Epithelial cell of prostate (primary cell): ENCODE measurements at regions not wholly inside any gene's neighbourhood (a gene's known extent, or its start where the extent isn't known, plus 50 kb on each side); places are given as distances from the start of the nearest gene placed in this dataset.

Experiments
- DNase-seq: peaks from one replicate; pipeline ENCODE4 v3.0.0-alpha.2; 2011; ENCODE audit warnings: low read depth, low spot score
- H3K27ac ChIP-seq: fragments of 450-650 bp; 2 replicates; pipeline ENCODE4 v1.5.1; 2017; ENCODE audit warnings: mild to moderate bottlenecking

DNA sequence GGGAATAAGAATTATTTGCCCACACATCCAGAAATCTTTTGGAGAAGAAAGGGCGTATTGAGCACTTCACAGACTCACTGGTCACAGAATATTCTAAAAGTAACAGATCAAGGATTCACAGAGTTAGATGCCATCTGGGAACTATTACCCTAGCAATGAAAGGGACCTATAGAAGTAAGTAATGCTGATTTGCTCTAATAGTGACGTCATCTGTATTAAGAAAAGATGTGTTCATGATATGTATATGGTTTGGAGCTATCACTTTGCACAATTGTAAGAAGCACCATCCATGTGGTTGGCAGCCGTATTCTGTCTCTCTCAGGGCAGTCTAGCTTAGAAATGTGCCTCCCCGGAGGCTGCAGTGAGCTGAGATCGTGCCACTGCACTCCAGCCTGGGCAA is 52.8 kb upstream of the SV2C start:
- DNase-seq: no peak
- no peak overlapping the region for H3K27ac ChIP-seq

DNA sequence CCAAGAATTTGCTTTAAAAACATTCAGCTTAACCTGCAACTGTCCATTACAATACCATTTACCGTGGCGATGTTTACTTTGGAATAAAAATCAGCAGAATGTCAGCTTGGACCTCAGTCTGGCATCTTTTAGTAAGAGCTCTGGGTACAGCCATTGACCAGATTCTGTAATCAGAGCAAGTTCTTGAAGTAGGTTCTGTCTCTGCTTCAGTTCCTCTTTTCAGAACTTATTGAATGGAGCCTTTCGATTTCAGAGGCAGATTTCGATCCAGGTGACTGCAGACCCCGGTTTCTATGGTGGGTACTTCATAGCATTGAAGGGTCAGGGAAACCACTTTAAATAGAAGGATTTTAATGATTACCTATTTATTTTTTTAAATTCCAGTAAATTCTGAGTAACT is 53.4 kb upstream of the SV2C start:
- no peak overlapping the region for H3K27ac ChIP-seq

DNA sequence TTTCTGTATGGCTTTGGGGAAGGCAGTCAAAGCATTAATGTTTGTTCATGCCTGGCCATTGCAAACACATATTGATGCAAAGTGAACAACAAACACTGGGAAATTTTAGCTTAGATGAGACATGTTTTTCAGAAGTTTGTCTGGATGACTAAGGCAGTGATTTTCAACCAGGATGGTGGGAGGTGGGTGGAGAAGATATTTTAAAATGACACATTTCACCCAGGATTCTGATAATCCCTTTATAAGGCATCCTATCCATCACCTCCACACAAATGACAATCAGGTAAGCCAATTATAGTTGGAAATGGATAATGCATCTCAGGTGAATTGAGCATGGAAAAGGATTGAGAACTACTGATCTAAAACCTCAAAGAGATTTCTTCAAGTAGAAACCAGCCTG is 57.4 kb upstream of the SV2C start:
- DNase-seq: no peak
- no peak overlapping the region for H3K27ac ChIP-seq

More for the DNA sequence above, 53.4 kb upstream of the SV2C start:
- no peak for DNase-seq

DNA sequence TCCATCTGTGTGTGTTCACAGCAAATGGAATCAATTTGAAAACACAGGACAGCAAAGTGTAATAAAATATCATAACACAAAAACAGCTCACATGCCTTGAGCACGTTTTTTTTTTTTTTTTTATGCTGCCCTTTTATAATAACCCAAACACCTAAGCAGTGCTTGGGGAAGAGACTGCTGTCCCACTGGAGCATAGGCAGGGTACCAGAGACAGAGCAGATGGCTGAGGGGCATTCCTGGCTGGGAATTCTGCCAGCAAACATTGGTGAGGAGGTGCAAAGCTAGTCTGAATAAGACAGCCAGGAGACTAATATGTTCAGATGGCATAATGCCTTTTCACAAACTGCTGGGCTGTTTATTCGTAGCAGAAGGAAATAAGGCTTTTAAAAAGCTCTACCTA is 58.1 kb upstream of the SV2C start:
- DNase-seq: no peak
- H3K27ac ChIP-seq: no peak overlapping the region

DNA sequence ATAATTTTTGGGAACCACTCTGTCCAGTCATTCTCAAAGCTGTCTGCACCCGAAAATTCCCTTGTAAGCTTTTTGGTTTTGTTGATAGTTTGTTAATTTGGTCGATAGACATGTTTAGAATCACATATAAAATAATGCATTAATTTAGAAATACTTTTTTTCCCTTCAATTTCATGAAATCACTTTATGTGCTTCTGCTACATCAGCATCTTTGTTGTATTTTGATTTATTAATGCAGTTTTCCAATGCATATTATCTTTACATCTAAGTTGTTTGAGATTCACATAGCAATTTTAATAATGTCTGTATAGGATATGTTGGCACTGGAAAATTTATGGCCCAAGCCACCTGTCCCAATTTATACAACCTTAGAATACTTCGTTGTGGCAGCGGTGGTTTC is 60.6 kb upstream of the SV2C start:
- H3K27ac ChIP-seq: no peak overlapping the region
- DNase-seq: no peak

DNA sequence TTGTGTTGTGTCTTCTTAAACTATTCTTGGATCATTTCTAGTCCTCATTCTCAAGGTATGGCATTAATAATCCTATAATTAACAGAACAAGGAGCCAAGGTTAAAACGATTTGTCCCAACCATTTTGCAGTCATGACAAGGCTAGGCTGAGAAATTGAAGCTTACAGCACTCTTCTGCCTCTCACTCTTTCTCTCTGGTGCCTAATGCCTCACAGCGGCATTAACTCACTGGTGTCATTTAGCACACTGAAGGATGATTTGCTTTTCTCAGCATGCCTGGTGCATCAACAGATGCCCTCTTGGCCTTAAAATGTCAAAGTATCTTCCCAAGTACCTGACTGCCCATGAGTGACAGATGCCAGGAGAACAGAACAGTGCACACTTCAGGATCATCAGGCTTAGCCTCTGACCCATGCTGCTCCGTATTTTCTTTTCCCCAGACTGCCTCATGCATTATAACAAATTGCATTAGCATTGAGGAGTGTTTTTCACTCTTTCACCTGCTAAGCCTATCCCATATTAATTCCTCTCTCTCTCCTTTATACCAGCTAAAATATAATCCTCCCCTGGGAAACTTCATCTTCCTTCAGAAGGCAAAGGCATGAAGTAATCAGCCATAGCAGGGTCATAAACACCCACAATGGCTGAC is 61.1 kb upstream of the SV2C start:
- H3K27ac ChIP-seq: no peak overlapping the region
- DNase-seq: no peak

DNA sequence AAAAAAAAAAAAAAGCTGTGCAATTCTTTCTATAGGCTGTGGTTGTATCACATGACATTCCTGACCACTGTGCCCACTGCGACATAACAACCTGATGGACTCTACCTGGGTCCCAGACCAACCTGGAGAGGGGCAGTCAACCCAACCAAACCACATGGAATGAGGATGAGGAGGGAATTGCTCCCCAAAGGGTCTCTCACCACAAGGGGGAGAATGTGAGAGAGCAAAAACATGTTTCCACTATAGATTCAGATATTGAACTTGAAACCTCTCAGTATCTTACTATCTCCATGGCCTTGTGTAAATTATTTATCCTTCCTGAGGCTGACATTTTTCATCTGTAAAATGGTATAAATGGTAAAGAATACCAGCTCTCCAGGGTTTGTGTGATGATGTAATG is 66.9 kb upstream of the SV2C start:
- DNase-seq: no peak

DNA sequence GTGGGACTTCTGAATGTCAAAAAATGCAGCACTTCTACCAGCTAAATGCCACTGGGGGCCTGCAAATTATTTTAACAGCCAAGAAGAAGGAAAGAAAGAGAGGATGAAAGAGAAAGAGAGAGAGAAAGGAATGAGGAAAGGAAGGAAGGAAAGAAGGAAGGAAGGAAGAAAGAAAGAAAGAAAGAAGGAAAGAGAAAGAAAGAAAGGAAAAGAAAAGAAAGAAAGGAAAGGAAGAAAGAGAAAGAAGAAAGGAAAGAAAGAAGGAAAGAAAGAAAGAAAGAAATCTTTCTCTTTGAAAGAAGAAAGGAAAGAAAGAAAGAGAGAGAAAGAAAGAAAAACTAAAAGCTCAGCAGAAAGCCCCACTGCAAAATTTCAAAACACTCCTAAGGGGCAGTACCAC is 69.2 kb upstream of the SV2C start:
- DNase-seq: no peak
- no peak overlapping the region for H3K27ac ChIP-seq

More for the DNA sequence above, 66.9 kb upstream of the SV2C start:
- H3K27ac ChIP-seq: no peak overlapping the region

DNA sequence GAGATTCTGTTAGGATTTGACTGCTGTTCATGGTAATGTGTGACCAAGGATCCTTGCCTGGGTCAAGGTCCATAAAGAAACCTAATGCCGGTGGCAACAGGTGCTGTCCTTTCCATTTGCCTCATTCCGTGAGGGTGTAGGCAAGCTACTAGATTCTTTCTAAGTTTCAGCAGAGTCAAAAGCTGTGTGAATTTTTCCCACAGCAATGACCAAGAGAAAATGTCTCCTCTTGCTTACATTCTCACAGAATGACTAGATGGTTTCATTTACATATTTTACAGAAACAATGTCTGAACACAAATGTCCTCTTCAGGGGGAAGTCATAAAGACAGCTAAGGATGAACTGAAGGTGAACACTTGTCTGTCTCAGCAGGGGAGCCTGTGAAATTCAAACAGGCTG is 75.3 kb upstream of the SV2C start:
- no peak for DNase-seq
- no peak overlapping the region for H3K27ac ChIP-seq

DNA sequence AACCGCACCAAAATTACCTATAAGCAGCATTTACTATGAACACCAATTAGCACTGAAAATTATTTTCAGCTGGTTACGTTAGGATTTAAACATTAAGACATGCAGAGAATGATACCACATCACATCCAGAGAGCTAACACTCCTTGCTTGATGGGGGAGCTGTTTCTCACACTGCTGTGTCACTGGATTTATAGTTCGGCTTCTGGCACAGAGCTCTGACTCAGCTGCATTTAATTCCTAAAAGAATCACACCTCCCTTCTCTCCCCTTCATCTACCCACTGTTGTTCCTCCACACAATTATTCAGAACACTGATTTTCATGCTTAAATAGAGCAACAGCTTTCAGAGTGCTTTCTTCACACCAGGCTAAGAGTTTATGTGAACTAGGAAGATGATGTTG is 82.6 kb upstream of the SV2C start:
- no peak overlapping the region for H3K27ac ChIP-seq
- DNase-seq: no peak

DNA sequence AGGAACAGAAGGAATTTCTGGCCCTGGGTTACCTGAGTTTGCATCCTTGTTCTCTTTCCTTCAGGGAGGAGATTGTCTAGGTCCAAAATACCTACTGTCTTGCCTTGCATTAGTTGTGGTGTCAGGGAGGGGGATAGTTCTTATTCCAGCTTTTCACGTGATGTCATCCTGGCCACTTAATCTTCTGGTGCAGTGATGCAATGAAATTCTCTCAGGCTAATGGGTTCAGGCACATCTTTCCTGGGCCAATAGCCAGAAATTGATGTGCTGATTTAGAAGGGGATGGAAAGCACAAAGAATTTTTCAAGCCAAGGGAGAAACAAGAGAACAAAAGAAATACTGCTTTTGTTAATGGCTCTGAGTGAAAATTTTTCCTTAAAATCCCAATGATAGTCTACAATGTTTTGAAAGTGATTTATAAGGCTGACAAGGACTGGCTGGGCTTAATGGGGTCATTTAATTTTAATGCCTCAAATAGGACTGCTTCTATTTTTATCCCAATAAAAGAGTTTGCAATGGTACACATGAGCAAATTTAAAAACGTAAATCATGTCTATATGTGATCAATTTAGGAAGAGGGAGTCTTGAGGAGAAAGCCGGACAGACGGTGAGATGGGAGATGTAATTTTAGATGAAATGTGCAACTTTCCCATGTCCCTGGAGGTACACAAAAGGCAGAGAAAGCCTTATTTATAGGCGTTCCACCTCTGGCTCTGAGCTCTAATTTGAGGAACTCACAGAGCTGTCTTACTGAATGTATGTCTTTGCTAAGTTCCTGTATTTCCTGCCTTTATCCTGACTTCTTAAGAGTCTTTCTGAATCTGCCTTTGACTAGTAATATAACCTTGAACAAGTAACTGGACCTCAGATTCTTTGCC is 89.3 kb upstream of the SV2C start:
- H3K27ac ChIP-seq: no peak overlapping the region
- DNase-seq: no peak

DNA sequence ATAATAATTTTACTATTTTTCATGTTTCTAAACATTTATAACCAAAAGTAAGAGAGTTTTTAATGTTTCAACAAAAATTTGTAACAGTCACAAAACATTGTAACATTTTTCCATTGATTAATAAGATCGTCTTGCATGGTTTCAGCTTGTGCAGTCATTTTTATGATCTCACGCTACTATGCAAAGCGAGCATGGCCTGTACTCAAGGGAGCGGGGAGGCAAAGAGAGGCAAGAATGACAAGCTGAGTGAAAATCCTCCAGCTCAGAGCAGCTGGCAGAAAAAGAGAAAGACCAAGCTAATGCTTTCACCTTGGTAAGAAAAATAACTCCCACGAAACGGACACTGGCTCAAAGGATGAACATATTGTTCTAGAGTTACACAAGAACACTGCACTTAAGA is 90.0 kb upstream of the SV2C start:
- DNase-seq: no peak
- H3K27ac ChIP-seq: no peak overlapping the region

DNA sequence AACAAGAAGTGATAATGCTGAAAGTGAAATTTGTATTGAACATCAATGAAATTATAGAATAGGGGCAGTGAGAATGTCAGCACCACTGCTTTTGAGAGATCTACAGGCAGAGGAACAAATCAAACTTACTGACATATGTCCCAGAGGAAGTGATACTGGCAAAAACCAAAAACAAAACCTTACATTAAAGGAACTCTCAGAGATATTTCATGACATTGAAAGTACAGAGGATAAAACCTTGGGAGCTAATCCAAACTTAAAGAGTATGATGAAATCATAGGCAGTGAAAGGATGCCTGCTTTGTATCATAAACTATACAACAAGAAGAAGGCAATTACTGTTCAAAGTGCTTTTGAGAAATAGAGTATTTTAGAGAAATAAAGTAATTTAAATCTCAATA is 90.4 kb upstream of the SV2C start:
- no peak for DNase-seq
- H3K27ac ChIP-seq: no peak overlapping the region

DNA sequence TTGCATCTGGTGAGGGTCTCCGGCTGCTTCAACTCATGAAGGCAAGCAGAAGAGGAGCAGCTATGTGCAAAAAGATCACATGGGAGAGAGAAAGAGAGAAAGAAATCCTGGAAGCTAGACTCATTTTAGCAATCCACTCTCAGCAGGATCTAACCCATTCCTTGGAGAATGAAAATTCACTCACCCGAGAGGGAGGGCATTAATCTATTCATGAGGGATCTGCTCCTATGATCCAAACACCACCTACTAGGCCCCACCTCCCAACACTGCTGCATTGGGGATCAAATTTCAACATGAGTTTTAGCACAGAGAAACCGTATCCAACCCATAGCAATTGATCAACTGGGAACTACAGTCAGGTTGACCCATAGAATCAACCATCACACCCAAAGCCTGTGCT is 98.1 kb upstream of the SV2C start:
- no peak for DNase-seq
- no peak overlapping the region for H3K27ac ChIP-seq

DNA sequence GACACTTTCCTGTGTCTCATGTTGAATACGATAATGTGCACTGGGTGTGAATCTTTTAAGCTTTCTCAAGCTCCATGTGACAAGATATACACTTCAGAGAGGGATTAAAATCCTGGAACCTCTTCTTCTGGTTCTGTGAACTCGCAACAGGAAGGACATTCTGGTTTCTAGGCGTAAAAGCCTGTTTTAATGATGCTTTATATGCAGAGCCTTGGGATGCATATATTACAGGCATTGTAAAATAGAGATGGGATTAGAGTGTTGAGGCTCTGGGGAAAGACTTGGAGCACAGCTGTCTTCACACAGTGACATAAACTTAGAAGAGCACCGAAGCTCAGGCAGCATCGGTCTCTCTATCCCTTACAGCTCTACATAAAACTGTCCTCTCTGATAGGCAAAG is 107.7 kb upstream of the SV2C start:
- DNase-seq: no peak
- H3K27ac ChIP-seq: no peak overlapping the region

DNA sequence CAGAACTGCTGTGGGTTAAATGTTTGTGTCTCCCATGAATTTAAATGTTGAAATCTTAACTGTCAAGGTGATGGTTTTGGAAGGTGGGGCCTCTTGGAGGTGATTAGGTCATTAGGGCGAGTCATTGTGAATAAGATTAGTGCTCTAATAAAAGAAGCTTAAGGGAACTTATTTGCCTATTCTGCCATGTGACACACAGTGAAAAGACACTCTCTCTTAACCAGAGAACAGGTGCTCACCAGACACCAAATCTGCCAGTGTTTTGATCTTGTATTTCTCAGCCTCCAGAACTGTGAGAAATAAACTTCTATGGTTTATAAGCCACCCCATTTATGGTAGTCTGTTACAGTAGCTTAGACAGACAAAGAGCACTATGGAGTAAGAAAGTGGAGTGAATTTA is 117.9 kb upstream of the SV2C start:
- no peak overlapping the region for H3K27ac ChIP-seq
- no peak for DNase-seq

DNA sequence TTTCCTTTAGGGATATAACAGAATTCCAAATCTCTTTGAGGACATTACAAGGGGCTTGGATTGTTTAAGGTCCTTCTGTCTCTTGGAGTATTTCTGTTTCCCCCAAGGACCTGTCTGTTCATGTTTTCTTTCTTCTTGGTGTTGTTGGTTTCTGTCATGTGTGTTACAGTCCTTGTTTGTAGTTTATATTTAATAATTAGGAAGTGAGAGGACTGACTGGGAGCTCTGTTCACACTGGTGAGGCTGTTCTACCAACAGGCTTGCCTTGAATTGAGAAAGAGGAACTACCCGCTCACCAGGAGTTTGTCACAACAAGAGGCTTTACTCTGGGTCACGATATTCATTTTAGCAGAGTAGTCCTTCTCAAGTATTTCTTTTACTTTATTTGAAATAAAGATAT is 119.2 kb upstream of the SV2C start:
- no peak overlapping the region for H3K27ac ChIP-seq
- DNase-seq: no peak

DNA sequence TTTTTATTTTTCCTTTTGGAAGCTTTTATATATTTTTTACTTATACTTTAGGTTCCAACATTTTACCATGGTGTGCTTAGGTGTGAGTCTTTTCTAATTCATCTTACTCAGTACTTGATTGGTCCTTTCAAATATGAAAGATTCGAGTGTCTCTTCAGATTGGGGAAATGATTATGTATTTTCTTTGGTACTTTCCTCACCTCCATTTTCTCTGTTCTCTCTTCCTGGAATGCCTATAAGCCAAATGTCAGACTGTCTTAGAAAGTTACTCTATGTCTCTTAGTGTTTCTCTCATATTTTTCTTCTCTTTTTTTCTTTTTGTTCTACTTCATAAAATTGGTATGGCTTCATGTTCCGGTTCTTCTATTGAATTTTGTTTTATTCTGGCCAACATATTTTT is 119.6 kb upstream of the SV2C start:
- H3K27ac ChIP-seq: no peak overlapping the region

DNA sequence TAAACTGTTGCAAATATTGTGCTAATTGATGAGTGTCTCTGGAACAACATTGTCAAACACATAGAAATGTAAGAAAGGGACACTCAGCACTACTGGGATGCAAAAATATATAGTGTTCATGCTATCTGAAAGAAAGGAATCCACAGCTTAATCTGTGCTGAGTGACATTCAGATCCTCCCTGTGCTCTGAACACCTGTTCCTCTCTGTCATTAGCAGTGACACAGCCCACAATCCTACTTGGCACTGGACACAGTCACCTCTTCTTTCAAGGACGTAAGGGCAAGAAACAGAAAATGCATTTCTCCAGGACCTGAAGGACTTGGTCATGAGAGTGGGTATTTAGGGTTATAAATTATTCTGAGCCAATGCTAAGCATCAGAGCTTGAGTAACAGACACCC is 121.4 kb upstream of the SV2C start:
- DNase-seq: no peak
- H3K27ac ChIP-seq: no peak overlapping the region

More for the DNA sequence above, 119.6 kb upstream of the SV2C start:
- no peak for DNase-seq

DNA sequence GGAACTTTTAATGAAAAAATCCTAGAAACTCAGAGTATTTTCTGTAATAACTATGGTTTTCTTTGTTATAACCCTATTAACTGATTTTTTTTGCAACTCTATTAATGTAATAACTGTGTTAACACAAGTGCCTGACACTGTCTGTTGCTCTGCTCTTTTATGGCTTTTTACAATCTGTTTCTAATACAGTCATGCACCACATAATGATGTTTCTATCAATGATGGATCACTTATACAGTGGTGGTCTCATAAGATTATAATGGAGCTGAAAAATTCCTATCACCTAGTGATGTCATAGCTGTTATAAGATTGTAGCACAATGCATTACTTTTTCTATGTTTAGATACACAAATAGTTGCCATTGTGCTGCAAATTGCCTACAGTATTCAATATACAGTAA is 123.1 kb upstream of the SV2C start:
- no peak for DNase-seq
- no peak overlapping the region for H3K27ac ChIP-seq

DNA sequence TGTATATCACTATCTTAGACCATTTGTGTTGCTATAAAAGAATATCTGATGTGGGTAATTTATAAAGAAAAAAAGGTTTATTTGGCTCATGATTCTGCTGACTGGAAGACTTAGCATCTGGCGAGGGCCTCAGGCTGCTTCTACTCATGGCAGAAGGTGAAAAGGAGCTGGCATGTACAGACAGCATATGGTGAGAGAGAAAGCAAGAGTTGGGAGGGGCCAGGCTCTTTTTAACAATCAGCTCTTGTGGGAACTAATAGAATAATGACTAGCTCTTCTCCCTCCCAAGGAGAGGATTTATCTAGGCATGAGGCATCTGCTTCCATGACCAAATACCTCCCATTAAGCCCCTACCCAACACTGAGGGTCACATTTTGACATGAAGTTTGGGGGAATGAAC is 130.2 kb upstream of the SV2C start:
- H3K27ac ChIP-seq: no peak overlapping the region
- no peak for DNase-seq

DNA sequence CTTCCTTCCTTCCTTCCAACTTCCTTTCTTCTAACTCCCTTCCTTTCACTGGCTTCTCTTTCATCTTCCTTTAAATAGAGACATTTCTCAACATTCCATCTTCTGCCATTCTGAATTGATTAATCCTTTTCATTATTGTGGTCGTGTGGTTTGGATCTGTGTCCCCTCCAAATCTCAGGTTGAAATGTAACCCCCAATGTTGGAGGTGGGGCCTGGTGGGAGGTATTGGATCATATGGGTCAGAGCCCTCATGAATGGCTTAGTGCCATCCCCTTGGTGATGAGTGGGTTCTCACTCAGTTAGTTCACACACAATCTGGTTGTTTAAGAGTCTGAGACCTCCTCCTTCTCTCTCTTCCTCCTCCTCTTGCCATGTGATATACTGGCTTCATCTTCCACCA is 130.9 kb upstream of the SV2C start:
- H3K27ac ChIP-seq: no peak overlapping the region
- DNase-seq: no peak
